Cardiac fibroblast (primary cell): ENCODE measurements at regions not wholly inside any gene's neighbourhood (a gene's known extent, or its start where the extent isn't known, plus 50 kb on each side); places are given as distances from the start of the nearest gene placed in this dataset.

Source experiments
- DNase-seq, 2 donors: peaks; one replicate each; pipeline versions ENCODE4 v3.0.0 to v3.0.0-alpha.2; 2010; ENCODE audit warnings: low read depth in 2 of 2
- H3K4me3 ChIP-seq, 2 donors: replicated peaks in 1 of 2; 1 replicate in 1 of 2; 2 replicates in 1 of 2; pipeline ENCODE4 v1.5.1; 2011; ENCODE audit warnings: low read depth in 2 of 2, low read length in 2 of 2, mild to moderate bottlenecking in 2 of 2, moderate library complexity in 1 of 2
- CTCF ChIP-seq: IDR thresholded peaks from one replicate; pipeline ENCODE4 v1.5.1; 2011; ENCODE audit warnings: low read depth, mild to moderate bottlenecking, low read length, inconsistent platforms

GRCh38 chr9:134552349-134552990 lies 89.1 kb upstream of the COL5A1 start:
- no peak for TF ChIP-seq CTCF
- DNase-seq: no peak

GRCh38 chr9:134553061-134553891 lies 88.3 kb upstream of the COL5A1 start:
- H3K4me3 ChIP-seq: no peak overlapping the region
- TF ChIP-seq CTCF: no peak
- DNase-seq: no peak

More at GRCh38 chr9:134552349-134552990, 89.1 kb upstream of the COL5A1 start:
- no peak overlapping the region for H3K4me3 ChIP-seq

GRCh38 chr9:134553996-134554372 lies 87.6 kb upstream of the COL5A1 start:
- no peak overlapping the region for H3K4me3 ChIP-seq
- no peak for TF ChIP-seq CTCF
- DNase-seq: no peak

GRCh38 chr9:134554373-134555093 lies 87.1 kb upstream of the COL5A1 start:
- DNase-seq: no peak
- H3K4me3 ChIP-seq: no peak overlapping the region
- no peak for TF ChIP-seq CTCF

- H3K4me3 ChIP-seq: no peak overlapping the region
- TF ChIP-seq CTCF: no peak
- peak in 1 of 2 donors; percentile 58 for DNase-seq
Observed at GRCh38 chr9:134555094-134555650, 86.4 kb upstream of the COL5A1 start.

GRCh38 chr9:134556531-134557068 lies 85.0 kb upstream of the COL5A1 start:
- no peak for TF ChIP-seq CTCF
- peak in 1 of 2 donors; percentile 74 for DNase-seq
- no peak overlapping the region for H3K4me3 ChIP-seq
